ENCODE measurements at regions not wholly inside any gene's neighbourhood (a gene's known extent, or its start where the extent isn't known, plus 50 kb on each side); places are given as distances from the start of the nearest gene placed in this dataset.
"Not testable (repeated sequence)": the region's sequence is repeated elsewhere in the genome, so short reads cannot be mapped to it uniquely, and the experiment has no call there.

GRCh38 chr9:42397336-42397735, 213.9 kb downstream of the SPATA31A6 start:
- H3K4me1 Mint-ChIP-seq (ENCODE audit: low read depth); intact Hi-C loops (cut with micrococcal nuclease); H3K27ac Mint-ChIP-seq; DNase-seq (ENCODE audit: low spot score); H3K36me3 Mint-ChIP-seq (ENCODE audit: low read depth); H3K9me3 Mint-ChIP-seq; H3K27me3 Mint-ChIP-seq (ENCODE audit: insufficient read depth); H3K4me3 Mint-ChIP-seq: not testable (repeated sequence)

- H3K27me3 Mint-ChIP-seq (ENCODE audit: insufficient read depth); DNase-seq (ENCODE audit: low spot score); H3K27ac Mint-ChIP-seq; H3K4me3 Mint-ChIP-seq; H3K36me3 Mint-ChIP-seq (ENCODE audit: low read depth); intact Hi-C loops (cut with micrococcal nuclease); H3K9me3 Mint-ChIP-seq; H3K4me1 Mint-ChIP-seq (ENCODE audit: low read depth): not testable (repeated sequence)
These were observed 219.5 kb downstream of the SPATA31A6 start for GRCh38 chr9:42402919-42403318.

- H3K4me3 Mint-ChIP-seq; H3K27ac Mint-ChIP-seq; DNase-seq (ENCODE audit: low spot score); intact Hi-C loops (cut with micrococcal nuclease); H3K27me3 Mint-ChIP-seq (ENCODE audit: insufficient read depth); H3K9me3 Mint-ChIP-seq; H3K36me3 Mint-ChIP-seq (ENCODE audit: low read depth); H3K4me1 Mint-ChIP-seq (ENCODE audit: low read depth): not testable (repeated sequence)
These were observed 226.1 kb downstream of the SPATA31A6 start for GRCh38 chr9:42409581-42409980.

- H3K9me3 Mint-ChIP-seq; H3K27me3 Mint-ChIP-seq (ENCODE audit: insufficient read depth); H3K4me1 Mint-ChIP-seq (ENCODE audit: low read depth); H3K36me3 Mint-ChIP-seq (ENCODE audit: low read depth); intact Hi-C loops (cut with micrococcal nuclease); H3K27ac Mint-ChIP-seq; DNase-seq (ENCODE audit: low spot score); H3K4me3 Mint-ChIP-seq: not testable (repeated sequence)
These were observed 228.9 kb downstream of the SPATA31A6 start for GRCh38 chr9:42412354-42412753.

- H3K4me1 Mint-ChIP-seq (ENCODE audit: low read depth); H3K9me3 Mint-ChIP-seq; DNase-seq (ENCODE audit: low spot score); H3K4me3 Mint-ChIP-seq; intact Hi-C loops (cut with micrococcal nuclease); H3K36me3 Mint-ChIP-seq (ENCODE audit: low read depth); H3K27me3 Mint-ChIP-seq (ENCODE audit: insufficient read depth); H3K27ac Mint-ChIP-seq: not testable (repeated sequence)
These were observed 231.4 kb downstream of the SPATA31A6 start for GRCh38 chr9:42414865-42415264.

DNA sequence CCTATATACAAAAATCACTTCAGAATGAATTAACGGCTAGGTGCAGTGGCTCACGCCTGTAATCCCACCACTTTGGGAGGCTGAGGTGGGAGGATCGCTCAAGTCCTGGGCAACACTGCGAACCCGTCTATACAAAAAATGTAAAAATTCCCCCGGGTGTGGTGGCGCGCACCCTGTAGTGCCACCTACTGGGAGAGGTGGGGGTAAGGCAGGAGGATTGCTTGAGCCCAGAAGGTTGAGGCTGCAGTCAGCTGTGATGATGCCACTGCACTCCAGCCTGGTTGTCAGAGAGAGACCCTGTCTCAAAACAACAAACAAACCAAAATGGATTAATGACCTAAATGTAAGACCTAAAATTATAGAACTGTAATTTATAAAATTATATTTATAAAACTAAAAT, 236.2 kb downstream of the SPATA31A6 start:
- H3K4me1 Mint-ChIP-seq (ENCODE audit: low read depth); intact Hi-C loops (cut with micrococcal nuclease); H3K27ac Mint-ChIP-seq; H3K27me3 Mint-ChIP-seq (ENCODE audit: insufficient read depth); DNase-seq (ENCODE audit: low spot score); H3K9me3 Mint-ChIP-seq; H3K4me3 Mint-ChIP-seq; H3K36me3 Mint-ChIP-seq (ENCODE audit: low read depth): not testable (repeated sequence)

- H3K9me3 Mint-ChIP-seq; DNase-seq (ENCODE audit: low spot score); intact Hi-C loops (cut with micrococcal nuclease); H3K27ac Mint-ChIP-seq; H3K4me1 Mint-ChIP-seq (ENCODE audit: low read depth); H3K27me3 Mint-ChIP-seq (ENCODE audit: insufficient read depth); H3K36me3 Mint-ChIP-seq (ENCODE audit: low read depth); H3K4me3 Mint-ChIP-seq: not testable (repeated sequence)
These were observed 236.9 kb downstream of the SPATA31A6 start for GRCh38 chr9:42420324-42420723.

DNA sequence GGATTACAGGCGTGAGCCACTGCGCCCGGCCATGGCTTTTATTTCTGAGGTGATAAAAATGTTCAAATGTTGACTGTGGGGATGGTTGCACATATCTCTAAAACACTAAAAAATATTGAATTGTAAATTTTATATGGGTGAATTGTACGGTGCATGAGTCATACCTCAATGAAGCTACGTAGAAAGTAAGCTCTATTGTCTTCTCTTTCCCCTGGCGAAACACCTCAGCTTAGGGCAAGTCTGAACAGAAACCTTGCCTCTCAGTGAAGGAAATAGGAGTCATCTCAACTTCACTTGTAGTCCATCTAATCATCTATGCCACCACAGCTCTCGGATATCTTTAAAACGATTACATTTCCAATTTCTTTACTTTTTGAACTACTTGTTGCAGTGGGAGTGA, 238.2 kb downstream of the SPATA31A6 start:
- H3K9me3 Mint-ChIP-seq; H3K27ac Mint-ChIP-seq; H3K27me3 Mint-ChIP-seq (ENCODE audit: insufficient read depth); H3K36me3 Mint-ChIP-seq (ENCODE audit: low read depth); H3K4me3 Mint-ChIP-seq; intact Hi-C loops (cut with micrococcal nuclease); DNase-seq (ENCODE audit: low spot score); H3K4me1 Mint-ChIP-seq (ENCODE audit: low read depth): not testable (repeated sequence)

DNA sequence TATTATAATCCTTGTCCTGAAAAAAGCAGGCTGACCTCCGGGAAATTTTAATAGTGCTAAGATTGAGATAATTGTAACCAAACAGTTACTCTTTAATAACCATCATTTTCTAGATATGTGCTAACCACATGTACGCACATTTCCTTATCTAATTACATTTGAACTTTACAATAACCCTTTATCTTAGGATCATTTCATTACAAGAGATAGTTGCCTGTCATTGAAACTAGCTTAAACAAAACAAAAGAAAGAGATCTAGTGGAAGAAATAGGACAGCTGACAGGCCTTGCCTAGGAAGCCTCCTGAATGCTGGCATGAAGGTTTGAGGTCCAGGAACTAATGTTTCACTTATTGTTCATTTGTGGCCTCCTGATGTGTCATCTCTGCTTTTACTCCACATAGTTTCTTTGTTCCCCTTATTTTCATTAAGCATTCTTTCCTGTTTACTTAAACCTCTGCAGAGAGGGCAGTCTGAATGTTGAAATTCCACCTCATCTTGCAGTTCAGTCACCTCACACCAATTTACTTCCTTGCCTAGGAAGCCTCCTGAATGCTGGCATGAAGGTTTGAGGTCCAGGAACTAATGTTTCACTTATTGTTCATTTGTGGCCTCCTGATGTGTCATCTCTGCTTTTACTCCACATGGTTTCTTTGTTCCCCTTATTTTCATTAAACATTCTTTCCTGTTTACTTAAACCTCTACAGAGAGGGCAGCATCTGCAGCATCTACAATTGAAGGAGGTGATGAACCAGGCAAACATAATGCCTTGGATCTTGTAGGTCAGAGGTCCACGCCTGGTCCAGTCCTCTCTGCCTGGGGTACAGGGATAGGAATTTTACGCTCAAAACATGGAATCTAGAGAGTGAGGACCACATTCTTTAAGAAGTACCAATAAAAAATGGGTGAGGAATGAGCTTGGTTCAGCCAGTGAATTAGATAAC, 247.5 kb downstream of the SPATA31A6 start:
- H3K9me3 Mint-ChIP-seq; intact Hi-C loops (cut with micrococcal nuclease); H3K27ac Mint-ChIP-seq; H3K36me3 Mint-ChIP-seq (ENCODE audit: low read depth); H3K27me3 Mint-ChIP-seq (ENCODE audit: insufficient read depth); DNase-seq (ENCODE audit: low spot score); H3K4me3 Mint-ChIP-seq: not testable (repeated sequence)
- H3K4me1 Mint-ChIP-seq (ENCODE audit: low read depth): peaks cover 11% of the 10 kb centered on the region

GRCh38 chr9:42431616-42432010, 248.2 kb downstream of the SPATA31A6 start:
- H3K4me3 Mint-ChIP-seq; H3K36me3 Mint-ChIP-seq (ENCODE audit: low read depth); H3K27ac Mint-ChIP-seq; H3K27me3 Mint-ChIP-seq (ENCODE audit: insufficient read depth); H3K9me3 Mint-ChIP-seq; DNase-seq (ENCODE audit: low spot score); intact Hi-C loops (cut with micrococcal nuclease): not testable (repeated sequence)
- H3K4me1 Mint-ChIP-seq (ENCODE audit: low read depth): peaks cover 11% of the 10 kb centered on the region

DNA sequence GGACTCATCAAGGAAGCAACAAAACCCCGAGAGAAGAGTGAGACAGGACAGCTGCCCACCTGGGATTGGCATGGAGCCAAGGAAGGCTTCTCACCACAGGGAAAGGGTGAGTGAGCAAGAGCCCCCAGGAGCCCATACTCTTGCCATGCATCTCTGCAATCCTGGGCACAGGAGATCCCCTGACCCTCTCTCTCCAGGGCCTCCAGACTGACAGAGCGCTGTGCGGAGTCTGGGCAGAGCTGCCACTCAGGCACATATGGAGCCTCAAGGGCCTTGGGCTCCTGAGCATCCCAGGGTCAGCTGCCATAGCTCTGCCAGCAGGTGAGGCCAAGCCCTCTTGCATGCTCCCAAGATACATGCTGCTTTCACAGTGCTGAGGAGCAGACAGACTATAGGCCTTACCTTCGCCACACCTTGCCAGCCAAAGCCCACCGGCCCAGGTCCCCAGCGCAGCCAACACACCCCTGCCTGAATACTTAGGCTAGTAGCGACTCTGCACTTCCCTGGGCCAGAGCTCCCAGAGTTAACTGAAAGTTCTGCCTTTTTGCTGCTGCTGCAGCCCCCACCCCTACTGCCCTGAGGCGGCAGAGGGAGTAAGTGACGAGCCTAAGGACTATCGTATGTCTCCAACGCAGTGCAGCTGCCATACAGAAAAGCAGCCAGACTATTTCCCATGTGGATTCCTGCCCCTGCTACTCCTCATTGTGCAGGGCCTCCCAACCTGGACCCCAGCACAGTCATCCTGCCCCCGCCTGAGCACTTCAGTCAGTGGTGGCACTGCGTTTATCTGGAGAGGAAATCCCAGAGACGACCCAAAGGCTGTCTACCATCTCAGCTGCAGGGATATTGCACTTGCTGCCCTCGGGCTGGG, 251.6 kb downstream of the SPATA31A6 start:
- peaks cover 11% of the 10 kb centered on the region for H3K4me1 Mint-ChIP-seq (ENCODE audit: low read depth)
- H3K4me3 Mint-ChIP-seq; H3K36me3 Mint-ChIP-seq (ENCODE audit: low read depth); H3K27ac Mint-ChIP-seq; DNase-seq (ENCODE audit: low spot score); H3K27me3 Mint-ChIP-seq (ENCODE audit: insufficient read depth); intact Hi-C loops (cut with micrococcal nuclease); H3K9me3 Mint-ChIP-seq: not testable (repeated sequence)

DNA sequence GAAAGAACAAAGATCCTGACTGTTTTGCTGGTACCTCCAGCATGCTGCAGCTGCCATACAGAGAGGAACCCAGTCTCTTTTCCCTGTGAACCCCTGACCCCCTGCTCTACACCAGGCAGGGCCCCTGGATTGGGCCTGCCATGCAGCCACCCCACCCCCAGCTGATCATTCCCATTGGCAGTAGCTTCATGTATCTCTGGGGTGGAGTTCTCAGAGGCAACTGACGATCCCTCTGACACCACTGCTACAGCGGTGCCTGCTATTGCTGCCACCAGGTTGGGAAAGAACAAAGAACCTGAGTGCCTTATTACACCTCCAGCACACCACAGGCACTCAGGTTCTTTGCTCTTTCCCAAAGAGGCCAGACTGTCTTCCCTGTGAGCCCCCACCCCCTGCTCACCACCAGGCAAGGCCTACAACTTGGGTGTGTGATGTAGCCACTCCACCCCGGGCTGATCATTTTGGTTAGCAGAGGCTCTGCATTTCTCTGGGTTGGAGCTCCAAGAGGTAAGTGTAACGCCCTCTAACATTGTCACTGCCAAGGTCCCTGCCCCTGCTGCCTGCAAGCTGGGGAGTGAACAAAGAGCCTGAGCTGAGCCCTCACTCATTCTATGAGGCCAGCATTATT, 252.4 kb downstream of the SPATA31A6 start:
- H3K27ac Mint-ChIP-seq; intact Hi-C loops (cut with micrococcal nuclease); H3K36me3 Mint-ChIP-seq (ENCODE audit: low read depth); DNase-seq (ENCODE audit: low spot score); H3K9me3 Mint-ChIP-seq; H3K4me3 Mint-ChIP-seq; H3K27me3 Mint-ChIP-seq (ENCODE audit: insufficient read depth): not testable (repeated sequence)
- peaks cover 10% of the 10 kb centered on the region for H3K4me1 Mint-ChIP-seq (ENCODE audit: low read depth)
